HG03354 (cell line): ENCODE measurements at regions not wholly inside any gene's neighbourhood (a gene's known extent, or its start where the extent isn't known, plus 50 kb on each side); places are given as distances from the start of the nearest gene placed in this dataset.
"Not testable (repeated sequence)": the region's sequence is repeated elsewhere in the genome, so short reads cannot be mapped to it uniquely, and the experiment has no call there.

Experiments used
- ATAC-seq: cut with Tn5 transposase; IDR thresholded peaks from one replicate; pipeline ENCODE4 v1.9.1; 2021; ENCODE audit warnings: mild to moderate bottlenecking; ENCODE audit not compliant: unreplicated experiment, poor library complexity, severe bottlenecking

GRCh38 chr18:78879072-78879883, 100.3 kb upstream of the SALL3 start:
- not testable (repeated sequence) for ATAC-seq

GRCh38 chr18:78882585-78882984, 97.0 kb upstream of the SALL3 start:
- ATAC-seq: no peak

- ATAC-seq: no peak
Observed at GRCh38 chr18:78883501-78883900, 96.1 kb upstream of the SALL3 start.

- ATAC-seq: no peak
Observed at GRCh38 chr18:78884502-78884901, 95.1 kb upstream of the SALL3 start.

GRCh38 chr18:78889250-78889649, 90.4 kb upstream of the SALL3 start:
- no peak for ATAC-seq

- ATAC-seq: no peak
Observed at GRCh38 chr18:78890388-78890787, 89.2 kb upstream of the SALL3 start.

GRCh38 chr18:78891185-78891762, 88.3 kb upstream of the SALL3 start:
- no peak for ATAC-seq

GRCh38 chr18:78892177-78892576, 87.4 kb upstream of the SALL3 start:
- no peak for ATAC-seq

GRCh38 chr18:78892721-78893120, 86.9 kb upstream of the SALL3 start:
- no peak for ATAC-seq

- ATAC-seq: no peak
Observed at GRCh38 chr18:78893281-78894032, 86.2 kb upstream of the SALL3 start.

- no peak for ATAC-seq
Observed at GRCh38 chr18:78894033-78894305, 85.6 kb upstream of the SALL3 start.

- ATAC-seq: no peak
Observed at GRCh38 chr18:78895207-78896001, 84.2 kb upstream of the SALL3 start.

- no peak for ATAC-seq
Observed at GRCh38 chr18:78896111-78896905, 83.3 kb upstream of the SALL3 start.

GRCh38 chr18:78898066-78898465, 81.6 kb upstream of the SALL3 start:
- ATAC-seq: no peak

GRCh38 chr18:78898635-78899034, 81.0 kb upstream of the SALL3 start:
- no peak for ATAC-seq

GRCh38 chr18:78899241-78899640, 80.4 kb upstream of the SALL3 start:
- ATAC-seq: no peak

- ATAC-seq: no peak
Observed at GRCh38 chr18:78900938-78901909, 78.4 kb upstream of the SALL3 start.
